Neural crest cell (in vitro differentiated cells): ENCODE measurements at regions not wholly inside any gene's neighbourhood (a gene's known extent, or its start where the extent isn't known, plus 50 kb on each side); places are given as distances from the start of the nearest gene placed in this dataset.
A peak's percentile ranks its signal among the peaks of the same experiment; 100 is the strongest.

Experiments used
- DNase-seq: peaks from one replicate; pipeline ENCODE4 v3.0.0; 2021; ENCODE audit warnings: low read depth, mixed read lengths, low spot score
- H3K27ac Mint-ChIP-seq: one replicate; pipeline ENCODE4 v1.8.0; 2021; ENCODE audit warnings: mild to moderate bottlenecking, mixed read lengths; ENCODE audit not compliant: unreplicated experiment
- H3K27me3 Mint-ChIP-seq: 2 replicates; pipeline ENCODE4 v1.8.0; 2021; ENCODE audit warnings: low read depth, mild to moderate bottlenecking, mixed read lengths
- H3K36me3 Mint-ChIP-seq: 2 replicates; pipeline ENCODE4 v1.8.0; 2021; ENCODE audit warnings: low read depth, mild to moderate bottlenecking, mixed read lengths
- H3K4me1 Mint-ChIP-seq: 2 replicates; pipeline ENCODE4 v1.8.0; 2021; ENCODE audit warnings: mixed read lengths
- H3K4me3 Mint-ChIP-seq: one replicate; pipeline ENCODE4 v1.8.0; 2021; ENCODE audit warnings: mild to moderate bottlenecking, mixed read lengths
- H3K9me3 Mint-ChIP-seq: 2 replicates; pipeline ENCODE4 v1.8.0; 2021; ENCODE audit warnings: mixed read lengths
- CTCF ChIP-seq: fragments of 200-600 bp; sonication (generic); conservative IDR thresholded peaks from 2 replicates; pipeline ENCODE4 v1.5.0; 2021; ENCODE audit warnings: antibody characterized with exemption, mild to moderate bottlenecking

DNA sequence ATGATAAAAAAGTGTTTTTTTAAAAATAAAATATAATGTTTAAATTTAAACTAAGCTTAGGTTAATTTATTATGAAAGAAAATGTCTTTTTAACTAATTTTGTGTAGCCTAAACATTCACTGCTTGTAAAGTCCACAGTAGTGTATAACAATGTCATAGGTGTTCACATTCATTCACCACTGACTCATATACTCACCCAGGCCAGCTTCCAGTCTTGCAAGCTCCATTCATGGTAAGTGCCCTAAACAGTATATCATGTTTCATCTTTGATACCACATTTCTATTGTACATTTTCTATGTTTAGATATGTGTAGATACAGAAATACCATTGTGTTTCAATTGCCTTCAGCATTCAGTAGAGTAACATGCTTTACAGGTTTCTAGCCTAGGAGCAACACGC is 530.3 kb downstream of the EPHA5 start:
- DNase-seq = no peak
- TF ChIP-seq CTCF = no peak
- no peaks in the 10 kb centered on the region for H3K4me1 Mint-ChIP-seq
- H3K9me3 Mint-ChIP-seq = peaks cover 9% of the 10 kb centered on the region
- H3K4me3 Mint-ChIP-seq = no peak overlapping the region
- H3K36me3 Mint-ChIP-seq = peaks cover 8% of the 10 kb centered on the region
- H3K27me3 Mint-ChIP-seq = no peaks in the 10 kb centered on the region
- no peak overlapping the region for H3K27ac Mint-ChIP-seq

DNA sequence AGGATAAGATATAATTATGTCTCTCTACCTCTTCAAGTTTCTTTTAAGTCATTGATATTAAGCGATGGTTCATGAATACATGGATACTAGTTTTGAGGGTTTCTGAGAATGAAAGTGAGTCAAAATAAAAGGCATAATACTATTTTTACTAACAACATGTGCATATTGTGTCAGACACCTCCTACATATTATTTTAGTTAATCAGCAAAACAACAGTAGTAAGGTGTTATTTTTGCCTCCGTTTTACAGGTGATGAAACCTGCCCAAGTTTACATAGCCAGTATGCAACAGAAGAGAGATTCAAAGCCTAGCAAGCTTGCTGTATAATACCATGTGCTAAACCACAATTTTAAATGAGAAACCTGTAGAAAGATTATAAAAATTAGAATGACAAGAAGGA is 544.1 kb downstream of the EPHA5 start:
- Mint-ChIP-seq H3K27me3 (no peaks in the 10 kb centered on the region), H3K36me3 (no peaks in the 10 kb centered on the region), H3K9me3 (no peaks in the 10 kb centered on the region), H3K4me1 (no peaks in the 10 kb centered on the region), H3K4me3 (no peak overlapping the region), H3K27ac (no peak overlapping the region)
- no peak for TF ChIP-seq CTCF
- no peak for DNase-seq

DNA sequence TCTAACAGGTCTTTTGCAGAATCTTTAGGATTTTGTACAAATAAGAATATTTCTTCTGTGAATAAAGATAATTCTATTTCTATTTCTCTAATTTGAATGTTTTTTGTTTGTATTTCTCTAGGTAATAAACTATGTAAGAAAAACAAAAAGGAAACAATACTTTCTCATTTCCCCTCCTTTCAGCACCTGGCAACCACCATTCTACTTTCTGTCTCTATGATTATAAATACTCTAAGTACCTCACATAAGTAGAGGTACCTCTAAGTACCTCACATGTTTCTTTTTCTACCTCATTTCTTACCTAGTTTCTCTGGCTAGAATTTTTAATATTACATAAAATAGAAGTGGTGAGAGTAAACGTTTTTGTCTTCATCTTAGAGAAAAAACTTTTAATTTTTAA is 550.0 kb downstream of the EPHA5 start:
- Mint-ChIP-seq H3K4me3 (no peak overlapping the region), H3K9me3 (no peaks in the 10 kb centered on the region), H3K27ac (no peak overlapping the region), H3K36me3 (no peaks in the 10 kb centered on the region), H3K4me1 (no peaks in the 10 kb centered on the region), H3K27me3 (no peaks in the 10 kb centered on the region)
- TF ChIP-seq CTCF = no peak
- DNase-seq = no peak

- TF ChIP-seq CTCF = no peak
- Mint-ChIP-seq H3K36me3 (no peaks in the 10 kb centered on the region), H3K27me3 (no peaks in the 10 kb centered on the region), H3K9me3 (peaks cover 8% of the 10 kb centered on the region), H3K27ac (no peak overlapping the region), H3K4me3 (no peak overlapping the region), H3K4me1 (no peaks in the 10 kb centered on the region)
- DNase-seq = no peak
These were observed 567.9 kb downstream of the EPHA5 start for GRCh38 chr4:65102419-65102818.

DNA sequence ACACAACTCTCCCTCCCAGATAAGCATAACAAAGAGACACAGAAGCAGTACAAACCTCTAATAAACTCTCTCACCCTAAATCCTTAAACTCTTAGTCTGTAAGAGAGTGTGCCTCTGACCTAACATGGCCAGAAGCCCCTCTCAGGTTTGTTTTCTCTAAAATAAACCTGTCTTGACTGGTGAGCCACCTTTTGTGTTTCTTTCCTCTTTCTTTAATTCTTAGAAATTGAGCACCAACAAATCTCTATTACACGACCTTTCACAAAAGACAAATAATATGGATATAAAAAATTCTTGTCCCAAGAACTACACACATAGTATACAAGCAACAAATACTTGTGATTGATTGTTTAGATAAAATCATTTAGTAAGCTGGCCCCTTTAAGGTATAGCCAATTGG is 573.7 kb downstream of the EPHA5 start:
- no peak for TF ChIP-seq CTCF
- Mint-ChIP-seq H3K36me3 (peaks cover 3% of the 10 kb centered on the region), H3K27me3 (no peaks in the 10 kb centered on the region), H3K4me1 (no peaks in the 10 kb centered on the region), H3K4me3 (no peak overlapping the region), H3K9me3 (peaks cover 2% of the 10 kb centered on the region), H3K27ac (no peak overlapping the region)
- DNase-seq = no peak

DNA sequence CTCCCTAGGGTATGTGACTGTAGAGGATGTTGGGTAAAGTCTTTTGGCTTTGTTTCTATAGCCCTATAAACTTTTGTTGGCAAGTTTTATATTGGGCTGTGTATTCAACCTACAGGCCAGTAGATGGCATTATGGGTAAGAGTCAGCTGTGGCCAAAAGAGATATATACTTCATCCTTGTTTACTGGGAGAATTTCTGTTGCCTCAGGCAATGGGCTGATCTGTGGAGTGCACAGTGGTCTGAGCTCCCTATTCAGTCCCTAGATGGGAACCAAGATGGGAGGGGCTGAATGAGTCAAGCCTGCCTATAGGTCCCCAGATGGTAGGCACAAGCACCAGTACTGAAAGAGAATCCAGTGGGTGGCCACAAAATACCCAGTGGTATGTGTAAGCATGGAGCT is 580.6 kb downstream of the EPHA5 start:
- peak; percentile 49 for TF ChIP-seq CTCF
- Mint-ChIP-seq H3K4me3 (no peak overlapping the region), H3K27ac (no peak overlapping the region), H3K9me3 (peaks cover 17% of the 10 kb centered on the region), H3K27me3 (no peaks in the 10 kb centered on the region), H3K4me1 (no peaks in the 10 kb centered on the region), H3K36me3 (peaks cover 2% of the 10 kb centered on the region)
- no peak for DNase-seq
